ENCODE measurements at regions not wholly inside any gene's neighbourhood (a gene's known extent, or its start where the extent isn't known, plus 50 kb on each side); places are given as distances from the start of the nearest gene placed in this dataset.
"Not testable (repeated sequence)": the region's sequence is repeated elsewhere in the genome, so short reads cannot be mapped to it uniquely, and the experiment has no call there.

DNA sequence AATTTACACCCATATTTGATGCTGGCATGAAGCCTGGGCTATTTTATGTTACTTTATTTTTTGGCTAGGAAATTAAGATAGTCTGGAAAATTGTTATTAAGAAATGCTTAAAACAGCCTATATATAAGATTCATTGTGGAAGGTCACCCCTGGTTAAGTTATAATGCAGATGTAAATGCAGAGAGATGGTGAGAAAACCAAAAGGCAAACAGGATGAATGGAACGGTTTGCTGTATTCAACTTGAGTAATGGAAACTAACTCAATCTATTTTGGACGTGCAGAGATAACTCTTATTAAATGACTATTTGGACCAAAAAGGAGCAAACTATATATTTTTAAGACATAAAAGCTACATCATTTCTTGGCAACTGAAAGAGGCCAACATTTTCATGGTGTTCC lies 446.3 kb upstream of the FRG1 start:
- DNase-seq, result no peak

DNA sequence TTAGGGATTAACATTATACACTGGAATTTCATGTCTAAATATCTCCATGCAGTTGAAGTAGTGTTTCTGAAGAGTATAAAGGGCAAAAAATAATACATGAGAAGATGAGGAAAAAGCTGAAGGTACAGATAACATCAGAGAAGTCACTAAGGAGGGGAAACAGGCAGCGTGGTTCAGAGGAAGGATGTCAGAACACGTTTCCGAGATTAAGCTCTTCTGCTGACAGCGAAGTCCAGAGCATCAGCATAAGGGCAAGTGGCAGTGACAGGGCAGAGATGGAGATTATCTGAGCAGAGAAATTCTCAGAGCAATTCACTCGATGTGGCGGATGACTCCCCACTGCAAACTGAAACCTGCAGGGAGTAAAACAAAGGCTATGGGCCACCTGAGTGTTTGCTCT lies 443.2 kb upstream of the FRG1 start:
- no peak for DNase-seq

DNA sequence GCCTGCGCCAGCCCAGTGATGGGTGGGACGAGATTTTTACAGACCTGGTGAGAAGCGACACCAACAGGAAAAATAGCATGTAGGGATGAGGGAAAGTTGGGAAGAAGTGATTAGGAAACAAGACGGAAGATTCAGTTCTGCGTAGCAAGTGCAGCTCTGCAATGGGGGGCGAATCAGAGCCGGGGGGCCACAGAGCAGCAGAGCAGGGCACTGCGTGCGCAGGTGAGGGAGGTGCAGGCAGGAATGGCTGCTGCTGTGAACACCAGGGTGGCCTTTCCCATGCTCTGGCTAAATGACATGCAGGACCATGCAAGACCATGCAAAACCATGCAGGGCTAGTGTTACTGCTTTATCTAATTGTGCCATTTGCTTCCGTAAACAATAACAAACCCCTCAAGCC lies 442.7 kb upstream of the FRG1 start:
- DNase-seq, result no peak

DNA sequence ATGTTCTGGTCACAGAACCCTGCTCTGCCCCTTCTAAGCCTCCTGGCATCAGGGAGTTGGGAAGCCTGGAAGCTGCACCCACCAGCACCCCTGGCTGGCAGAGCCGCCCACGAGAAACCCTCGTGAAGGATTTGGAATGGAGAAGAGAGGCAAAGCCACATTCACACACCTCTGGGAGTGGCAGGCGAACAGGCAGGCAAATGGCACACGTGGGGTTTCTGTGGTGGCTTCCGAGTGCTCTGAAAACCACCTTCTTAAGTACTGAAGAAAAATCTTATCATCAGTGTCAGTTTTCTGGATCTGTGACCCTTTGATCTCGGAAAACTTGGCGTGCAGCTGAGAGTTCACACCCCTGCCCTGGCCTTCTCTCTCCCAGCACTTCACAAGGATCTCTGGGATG lies 442.2 kb upstream of the FRG1 start:
- DNase-seq, result no peak

DNA sequence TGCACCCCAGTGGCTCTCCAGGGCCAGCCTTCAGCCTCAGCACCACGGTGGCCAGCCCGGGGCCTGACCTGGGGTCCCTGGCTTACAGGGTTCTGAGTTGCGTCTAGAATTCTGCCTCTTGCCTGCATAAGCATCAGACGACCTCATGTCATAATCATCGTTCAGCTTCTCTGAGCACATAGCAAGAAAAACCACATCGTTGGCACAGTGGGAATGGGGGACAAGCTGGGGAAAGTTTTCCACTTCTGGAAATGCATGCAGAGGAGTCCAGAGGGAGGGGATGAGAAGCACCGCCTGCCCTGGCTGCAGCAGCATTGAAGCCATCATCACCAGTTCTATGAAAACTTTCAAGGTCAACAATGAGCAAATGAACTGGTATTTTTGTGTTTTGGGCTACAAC lies 441.0 kb upstream of the FRG1 start:
- no peak for DNase-seq

DNA sequence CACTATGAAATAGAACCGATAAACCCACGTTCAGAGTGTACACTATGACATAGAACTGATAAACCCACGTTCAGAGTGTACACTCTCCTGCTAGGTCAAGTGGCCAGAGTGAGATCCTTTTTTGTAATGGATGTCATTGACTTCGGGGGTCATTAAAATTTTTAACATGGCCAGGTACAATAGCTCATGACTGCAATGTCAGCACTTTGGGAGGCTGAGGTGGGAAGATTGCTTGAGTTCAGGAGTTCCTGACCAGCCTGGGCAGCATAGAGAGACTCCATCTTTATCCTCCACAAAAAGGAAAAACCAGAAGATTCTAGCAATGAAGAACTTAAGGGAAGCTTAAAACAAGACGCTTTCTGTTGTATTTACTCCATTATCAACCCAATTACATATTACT lies 439.7 kb upstream of the FRG1 start:
- no peak for DNase-seq

DNA sequence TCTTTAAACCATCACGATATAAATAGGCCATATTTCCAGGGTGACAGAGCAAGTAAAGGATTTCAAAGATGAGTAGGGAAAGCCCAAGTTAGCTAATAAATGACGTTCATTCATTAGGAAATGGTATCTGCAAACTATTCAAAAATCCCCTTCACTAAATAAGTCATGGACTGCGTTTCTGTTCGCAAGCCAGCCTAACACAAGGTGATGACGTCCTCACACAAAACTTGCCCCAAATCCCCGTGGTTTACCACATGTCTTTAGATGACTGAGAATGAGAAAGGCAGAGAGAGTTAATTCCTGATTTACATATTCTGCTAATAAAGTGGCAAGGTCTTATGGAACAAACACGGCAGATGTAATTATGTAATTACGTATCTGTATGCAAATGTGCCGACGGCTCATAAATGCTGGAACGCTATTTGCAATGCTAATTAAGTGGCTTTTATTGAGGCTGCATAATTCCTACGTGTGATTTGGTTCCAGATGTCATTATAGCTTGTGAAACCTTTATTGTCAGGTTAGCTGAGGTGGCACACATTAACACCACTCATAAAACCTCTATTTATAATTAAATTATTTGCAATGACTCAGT lies 437.7 kb upstream of the FRG1 start:
- no peak for DNase-seq

DNA sequence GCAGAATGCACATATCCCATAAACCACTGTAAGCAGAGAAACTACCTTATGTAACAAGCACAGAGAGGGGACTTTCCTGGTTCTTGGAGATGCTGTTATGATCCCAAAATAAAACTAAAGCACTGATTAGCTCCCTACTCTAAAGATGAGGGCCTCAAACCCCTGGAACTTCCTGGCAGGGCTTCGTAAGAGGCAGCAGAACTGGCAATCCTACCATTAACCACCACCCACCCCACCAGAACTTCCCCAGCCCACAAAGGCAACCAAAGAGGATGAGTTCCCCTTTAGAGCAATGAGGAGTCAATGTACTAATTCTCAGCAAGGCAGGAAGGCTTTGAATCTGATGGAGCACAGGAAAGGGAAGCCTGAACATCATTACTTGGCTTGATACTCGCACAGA lies 436.5 kb upstream of the FRG1 start:
- no peak for DNase-seq

DNA sequence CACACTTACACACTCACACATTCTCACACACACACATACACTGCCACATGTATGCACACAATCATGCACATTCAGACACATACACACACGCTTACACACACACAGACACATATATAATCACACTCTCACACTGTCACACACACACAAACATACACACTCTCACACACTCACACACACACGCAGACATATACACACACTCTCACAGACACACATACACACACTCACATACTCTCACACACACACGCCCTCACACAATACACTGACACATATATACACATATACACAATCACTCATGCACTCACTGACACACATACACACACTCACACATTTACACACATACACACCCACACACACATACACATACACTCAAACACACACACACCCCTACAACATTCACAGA lies 435.3 kb upstream of the FRG1 start:
- no peak for DNase-seq

DNA sequence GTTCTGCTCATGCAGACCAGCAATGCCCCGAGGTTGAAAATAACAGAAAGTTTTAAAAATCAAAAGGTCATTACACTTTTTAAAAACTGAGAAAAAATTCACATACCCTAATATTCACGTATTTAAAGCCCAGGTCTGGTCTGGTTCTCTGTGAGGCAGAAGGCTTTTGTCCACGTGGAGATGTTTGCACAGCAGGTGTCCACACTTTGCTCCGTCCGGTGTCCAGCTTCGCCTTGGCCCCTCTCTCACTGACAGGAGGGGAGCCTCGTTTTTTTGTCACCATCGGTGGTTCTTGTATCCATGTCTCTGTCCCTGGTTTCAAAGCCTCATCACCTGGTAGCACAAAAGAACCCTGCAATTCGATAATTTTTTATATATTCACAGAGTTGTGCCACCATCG lies 434.6 kb upstream of the FRG1 start:
- DNase-seq, result no peak

DNA sequence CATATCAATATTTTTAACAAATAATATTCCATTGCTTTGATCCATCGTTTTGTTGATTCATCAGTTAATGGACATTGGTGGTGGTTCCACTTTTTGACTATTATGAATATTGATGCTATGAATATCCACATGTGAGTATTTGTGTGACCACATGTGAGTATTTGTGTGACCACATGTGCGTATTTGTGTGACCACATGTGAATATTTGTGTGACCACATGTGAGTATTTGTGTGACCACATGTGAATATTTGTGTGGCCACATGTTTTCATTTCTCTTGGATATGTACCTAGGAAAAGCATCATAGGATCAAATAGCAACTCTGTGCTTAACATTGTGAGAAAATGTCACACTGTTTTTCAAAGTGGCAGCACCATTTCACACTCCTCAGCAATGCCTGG lies 433.6 kb upstream of the FRG1 start:
- DNase-seq, result no peak

DNA sequence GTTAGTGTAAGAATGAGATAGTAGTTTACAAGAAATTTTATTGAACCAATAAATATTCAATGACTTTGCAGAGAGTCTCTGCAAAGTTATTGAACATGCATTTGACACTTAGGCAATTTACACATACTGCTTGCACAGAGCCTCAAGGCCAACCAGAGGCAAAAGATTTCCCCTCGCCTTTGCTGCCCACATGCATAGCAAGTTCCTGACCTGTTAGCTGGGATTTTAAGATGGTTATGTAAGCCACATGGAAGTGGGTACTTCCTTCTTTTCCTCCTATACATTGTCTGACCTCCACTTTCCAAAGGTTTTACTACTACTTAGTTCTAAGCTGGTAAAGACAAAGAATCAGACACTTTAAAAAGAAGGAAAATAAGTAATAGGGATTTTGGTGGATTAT lies 430.1 kb upstream of the FRG1 start:
- no peak for DNase-seq

DNA sequence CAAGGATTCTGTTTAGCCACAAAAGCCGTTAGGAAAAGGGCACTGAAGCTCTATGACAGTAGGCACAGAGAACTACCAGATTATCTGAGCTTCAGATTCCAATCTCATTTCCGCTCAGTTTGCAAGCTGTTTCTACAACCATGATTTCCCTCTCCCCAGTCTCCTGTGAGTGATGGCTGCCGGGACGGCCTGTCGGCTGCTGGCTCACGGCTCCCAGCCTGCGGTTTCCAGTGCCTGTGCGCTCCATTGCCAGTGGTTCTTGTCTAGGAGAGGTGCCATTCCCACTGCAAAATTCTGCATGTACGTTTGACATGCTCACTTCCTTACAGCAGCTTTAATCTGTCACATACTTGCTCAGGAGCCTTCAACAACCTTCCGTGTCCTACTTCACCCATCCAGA lies 429.1 kb upstream of the FRG1 start:
- DNase-seq, result no peak

DNA sequence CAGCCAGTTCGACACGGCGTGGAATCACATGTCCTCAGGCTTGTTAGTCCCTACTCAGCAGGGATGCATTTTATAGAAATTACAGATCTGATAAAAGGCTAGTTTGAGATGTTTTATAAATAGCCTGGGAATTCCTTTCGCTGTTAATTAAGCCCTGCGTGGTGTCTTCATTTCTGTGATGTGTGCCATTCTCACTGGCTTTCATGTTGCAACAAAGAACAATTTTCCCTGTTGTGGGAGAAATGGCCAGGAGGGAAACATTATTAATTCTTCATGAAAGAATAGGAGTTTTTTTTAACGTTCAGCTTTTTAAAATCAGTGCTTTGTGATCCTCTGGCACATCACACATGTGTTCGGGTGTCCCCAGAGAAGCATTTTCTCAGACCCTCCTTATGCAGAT lies 427.3 kb upstream of the FRG1 start:
- no peak for DNase-seq

DNA sequence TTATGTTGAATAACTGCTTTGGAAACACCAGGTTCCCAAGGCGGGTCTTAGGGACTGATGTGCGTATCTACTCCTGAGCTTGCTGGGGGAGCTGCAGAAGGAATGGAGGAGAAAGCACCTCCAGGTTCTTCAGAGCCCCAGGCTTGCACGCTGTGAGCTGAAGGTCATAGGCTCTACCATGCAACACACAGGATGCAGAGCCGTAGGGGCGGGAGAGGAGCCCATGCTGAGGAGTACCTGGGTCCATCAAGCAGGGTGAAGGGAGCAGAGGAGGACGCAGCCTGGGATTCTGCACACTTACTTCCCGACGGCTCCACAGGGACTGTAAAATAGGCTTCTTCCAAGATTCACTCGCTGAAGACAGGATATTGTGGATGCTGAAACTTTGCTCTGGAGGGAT lies 426.5 kb upstream of the FRG1 start:
- no peak for DNase-seq

DNA sequence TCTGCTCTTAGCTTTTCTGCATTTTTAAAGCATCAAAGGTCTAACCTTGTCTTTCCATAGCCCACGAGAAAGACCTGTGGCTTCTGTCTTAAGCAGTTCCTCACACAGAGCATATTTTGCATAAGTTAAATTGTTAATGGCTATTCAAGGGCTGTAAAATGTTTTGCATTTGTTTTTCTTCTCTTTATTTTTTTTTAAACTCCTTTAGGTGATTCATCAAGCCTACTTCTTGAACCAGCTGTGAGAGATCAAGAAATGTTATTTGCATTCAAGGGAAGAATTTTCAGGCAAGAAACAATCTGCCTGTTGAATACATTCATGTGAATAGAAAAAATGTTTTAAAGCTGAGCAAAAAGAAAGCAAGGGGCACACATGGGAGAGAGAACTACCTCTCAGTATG lies 423.8 kb upstream of the FRG1 start:
- DNase-seq, result no peak

DNA sequence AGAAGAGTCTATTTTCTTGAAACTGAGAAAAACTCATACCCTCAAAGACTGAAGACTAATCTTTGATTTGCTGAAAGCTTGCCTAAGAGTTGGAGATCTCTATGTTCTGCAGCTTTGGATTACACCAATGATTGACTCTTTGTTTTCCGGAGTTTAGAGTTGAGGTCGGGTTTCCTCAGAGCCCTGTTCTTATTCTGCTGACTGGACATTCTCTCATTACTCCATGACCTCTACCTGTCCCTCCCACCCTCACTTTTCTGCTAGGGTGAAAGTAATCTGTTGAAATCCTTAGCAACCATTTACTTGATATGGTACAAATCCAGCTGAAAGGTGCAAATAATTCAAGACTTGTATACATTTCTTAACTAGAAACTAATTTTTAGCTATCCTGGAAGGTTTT lies 421.5 kb upstream of the FRG1 start:
- DNase-seq, result no peak

DNA sequence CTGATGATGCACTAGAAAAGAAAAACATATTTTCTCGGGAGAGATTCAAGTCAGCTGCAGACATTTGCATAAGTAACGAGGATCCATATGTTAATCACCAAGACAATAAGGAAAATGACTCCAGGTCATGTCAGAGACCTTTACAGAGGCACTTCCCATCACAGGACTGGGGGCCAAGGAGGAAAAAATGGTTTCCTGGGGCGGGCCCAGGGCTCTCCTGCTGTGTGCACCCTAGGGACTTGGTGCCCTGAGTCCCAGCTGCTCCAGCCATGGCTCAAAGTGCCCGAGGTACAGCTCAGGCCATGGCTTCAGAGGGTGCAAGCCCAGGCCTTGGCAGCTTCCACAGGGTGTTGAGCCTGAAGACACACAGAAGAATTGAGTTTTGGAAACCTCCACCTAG lies 415.4 kb upstream of the FRG1 start:
- no peak for DNase-seq

DNA sequence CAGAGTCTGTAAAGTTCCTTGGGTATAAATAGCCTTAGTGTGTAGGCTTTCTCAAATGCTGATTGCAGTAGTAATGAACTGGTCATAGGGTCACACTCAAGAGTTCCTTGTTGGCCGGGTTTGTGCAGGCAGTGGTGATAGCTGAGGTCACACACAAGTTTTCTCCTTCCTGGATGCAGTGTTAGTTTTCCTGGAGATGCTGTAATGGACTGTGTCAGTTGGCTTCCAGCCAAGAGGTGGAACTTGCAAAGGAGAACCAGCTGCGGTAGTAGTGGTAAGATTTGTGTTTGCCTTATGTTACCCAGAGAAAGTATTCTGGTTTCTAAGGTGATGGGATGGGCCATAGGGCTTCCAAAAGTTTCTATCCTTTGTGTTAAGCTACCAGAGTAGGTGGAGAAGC lies 409.8 kb upstream of the FRG1 start:
- DNase-seq, result no peak

DNA sequence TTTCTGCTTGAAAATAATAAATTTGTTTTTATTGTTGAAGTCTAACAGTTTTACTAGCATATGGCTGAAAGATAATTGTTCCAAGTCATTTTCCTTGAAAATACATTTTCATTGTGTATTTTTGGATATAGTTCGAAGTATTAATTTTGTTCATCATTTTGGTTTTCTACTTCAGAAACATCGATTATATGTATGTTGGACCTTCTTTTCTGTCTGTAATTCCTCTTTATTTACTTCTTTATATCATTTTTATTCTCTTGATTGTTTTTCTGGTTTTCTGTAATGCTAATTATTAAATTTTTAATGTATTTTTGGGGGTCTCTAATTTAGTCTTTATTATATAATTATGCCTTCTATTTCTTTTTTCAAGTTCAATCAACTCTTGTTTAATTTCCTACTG lies 407.1 kb upstream of the FRG1 start:
- no peak for DNase-seq

DNA sequence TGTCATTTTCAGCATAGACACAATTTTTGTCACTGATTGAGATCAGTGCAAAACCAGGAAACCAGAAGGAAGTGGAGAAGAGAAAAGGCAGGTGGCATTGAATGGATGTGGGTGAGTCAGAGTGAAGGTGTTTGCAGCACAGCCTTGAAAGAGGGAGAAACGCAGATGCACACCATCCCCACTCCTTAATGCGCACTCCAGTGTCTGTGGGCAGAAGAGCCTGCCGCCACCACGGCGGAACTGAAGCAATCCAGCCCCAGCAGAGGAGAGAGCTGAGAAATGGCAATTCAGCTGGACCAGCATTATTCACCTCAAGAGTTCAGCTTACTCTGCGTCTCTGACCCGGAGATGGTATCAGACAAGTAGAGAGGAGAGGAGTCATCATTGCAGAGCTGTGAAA lies 393.1 kb upstream of the FRG1 start:
- DNase-seq, result no peak

DNA sequence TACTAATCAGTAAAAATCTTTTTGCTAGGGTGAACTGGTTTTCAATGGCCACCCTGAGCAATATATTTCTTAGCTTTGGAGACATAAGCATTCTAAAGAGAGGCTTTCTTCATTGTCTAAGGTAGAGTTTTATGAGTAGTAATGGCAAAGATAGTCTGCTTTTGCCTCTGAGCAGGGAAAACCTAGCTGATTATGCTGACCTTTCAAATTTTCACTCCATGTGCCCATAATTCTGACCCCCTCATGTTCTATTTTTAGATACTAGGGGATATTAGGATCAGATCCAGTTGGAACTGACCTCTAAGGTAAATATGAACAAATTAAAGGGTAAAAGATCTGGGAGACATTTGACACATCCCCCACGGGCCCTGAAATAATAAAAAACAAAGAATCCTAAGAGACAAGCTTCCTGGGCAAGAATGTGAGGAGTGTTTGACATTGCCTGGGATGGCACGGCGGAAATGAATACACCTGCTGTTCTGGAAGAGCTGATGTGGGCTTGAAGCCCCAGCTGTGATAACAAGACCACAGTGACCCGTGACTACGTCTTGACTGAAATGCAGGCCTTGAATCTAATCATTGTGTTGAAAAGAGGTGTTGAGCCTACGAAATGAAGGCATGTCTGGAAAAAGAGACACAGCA lies 392.1 kb upstream of the FRG1 start:
- no peak for DNase-seq

DNA sequence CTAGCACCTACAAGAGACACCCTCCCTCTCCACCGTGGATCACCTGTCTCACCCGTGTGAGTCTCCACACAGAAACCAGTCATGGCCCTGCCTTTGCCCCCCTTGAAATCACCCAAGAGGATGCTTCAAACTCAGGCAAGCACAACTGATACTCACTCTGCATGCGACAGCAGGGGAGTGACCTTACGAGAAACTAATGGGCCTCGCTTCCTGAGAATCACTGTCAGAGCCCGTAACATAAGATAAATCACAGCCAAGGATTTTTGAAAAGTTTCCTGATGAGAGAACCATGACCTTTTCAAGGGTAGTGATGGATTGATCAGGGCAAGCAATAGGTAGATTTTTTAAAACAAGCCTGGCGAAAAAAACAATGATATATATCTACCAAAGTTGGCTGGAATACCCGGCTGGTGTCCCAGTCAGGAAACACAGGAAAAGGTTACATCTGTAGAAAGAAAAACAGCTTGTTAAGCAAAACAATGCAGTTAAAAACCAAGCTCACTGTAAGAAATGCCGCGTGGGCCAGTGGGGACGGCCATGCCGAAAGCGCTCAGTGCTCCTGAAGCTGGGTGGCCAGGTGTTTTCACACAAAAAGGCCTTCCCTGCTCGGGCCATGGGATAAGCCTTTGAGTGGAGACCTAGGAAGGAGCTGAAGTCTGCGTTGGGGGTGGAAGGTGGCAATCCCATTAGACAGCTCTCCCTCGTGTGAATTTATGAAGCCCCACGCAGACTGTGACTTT lies 388.6 kb upstream of the FRG1 start:
- not testable (repeated sequence) for DNase-seq

DNA sequence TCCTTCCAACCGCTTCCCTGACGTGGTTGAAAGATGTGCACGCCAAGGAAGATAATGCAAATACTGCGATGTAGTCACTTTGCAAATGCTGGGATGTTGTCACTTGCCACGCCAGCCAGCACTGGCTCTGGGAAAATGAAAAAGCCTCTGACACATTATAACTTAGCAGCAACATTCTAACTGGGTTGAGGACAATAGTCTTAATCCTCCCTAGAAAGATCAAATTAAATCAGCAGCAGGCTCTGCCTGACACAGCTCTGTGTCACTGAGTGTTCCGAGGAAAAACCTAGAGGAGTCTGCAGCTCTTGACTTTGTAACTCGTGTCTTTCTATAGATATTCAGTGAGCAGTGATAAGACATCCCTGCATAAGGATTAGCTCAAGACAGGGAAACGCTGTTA lies 380.1 kb upstream of the FRG1 start:
- DNase-seq, result not testable (repeated sequence)

DNA sequence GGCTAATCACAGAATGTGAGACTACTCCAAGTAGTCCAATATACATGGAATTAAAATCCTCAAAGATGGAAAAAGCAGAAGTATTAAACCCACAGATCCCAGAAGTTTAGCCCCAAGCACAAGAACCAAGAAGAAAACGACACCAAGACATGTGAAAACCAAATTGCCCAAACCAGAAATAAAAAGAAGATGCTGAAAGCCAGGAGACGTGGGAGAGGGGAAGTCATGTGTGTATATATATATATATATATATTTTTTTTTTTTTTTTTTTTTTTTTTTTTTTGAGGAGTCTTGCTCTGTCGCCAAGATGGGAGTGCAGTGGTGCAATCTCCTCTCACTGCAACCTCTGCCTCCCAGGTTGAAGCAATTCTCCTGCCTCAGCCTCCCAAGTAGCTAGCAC lies 376.9 kb upstream of the FRG1 start:
- DNase-seq, result not testable (repeated sequence)

Data from stimulated activated CD4-positive, alpha-beta T cell treated with anti-CD3 and anti-CD28 coated beads, Interleukin-2, amount 100 ng/mL, for 24 hours (primary cell).